SK-N-MC (cell line): ENCODE measurements at regions not wholly inside any gene's neighbourhood (a gene's known extent, or its start where the extent isn't known, plus 50 kb on each side); places are given as distances from the start of the nearest gene placed in this dataset.

ENCODE experiments used
- DNase-seq: peaks from one replicate; pipeline ENCODE4 v3.0.0-alpha.2; 2011; ENCODE audit warnings: low read depth, low spot score
- H3K27ac ChIP-seq: fragments of 200-600 bp; sonication (generic); 2 replicates; pipeline ENCODE4 v1.5.1; 2016; ENCODE audit warnings: mixed run types
- H3K36me3 ChIP-seq: fragments of 200-600 bp; sonication (generic); 2 replicates; pipeline ENCODE4 v1.6.1; 2017; ENCODE audit warnings: antibody characterized with exemption, low read length, mixed read lengths; ENCODE audit not compliant: insufficient read depth
- H3K4me3 ChIP-seq: fragments of 200-600 bp; sonication (generic); 2 replicates; pipeline ENCODE4 v1.5.1; 2016
- H3K9ac ChIP-seq: fragments of 200-600 bp; sonication (generic); 2 replicates; pipeline ENCODE4 v1.8.0; 2017; ENCODE audit warnings: mixed run types, mixed read lengths; ENCODE audit not compliant: insufficient read length
- H3K9me3 ChIP-seq: fragments of 200-600 bp; sonication (generic); 2 replicates; pipeline ENCODE4 v1.6.1; 2017; ENCODE audit warnings: low read depth, mild to moderate bottlenecking, antibody characterized with exemption, low read length, moderate library complexity, mixed read lengths
- EZH2 ChIP-seq: fragments of 200-600 bp; sonication (generic); IDR thresholded peaks from one replicate; pipeline ENCODE4 v1.6.1; 2017; ENCODE audit warnings: antibody characterized with exemption
- FOXP2 ChIP-seq: optimal IDR thresholded peaks from 2 replicates; pipeline ENCODE3; 2011; ENCODE audit warnings: mild to moderate bottlenecking, moderate library complexity; ENCODE audit not compliant: insufficient read depth; ENCODE audit errors: extremely low read length, control extremely low read depth
- POLR2AphosphoS5 ChIP-seq: IDR thresholded peaks from 2 replicates; pipeline ENCODE4 v1.6.1; 2012; ENCODE audit warnings: mild to moderate bottlenecking, low read depth, low read length, borderline replicate concordance

- TF ChIP-seq EZH2: no peak
- TF ChIP-seq POLR2AphosphoS5: no peak
- no peak for TF ChIP-seq FOXP2
- H3K9ac ChIP-seq: no peak overlapping the region
- H3K4me3 ChIP-seq: no peak overlapping the region
- no peaks in the 10 kb centered on the region for H3K9me3 ChIP-seq
- DNase-seq: no peak
- H3K36me3 ChIP-seq: no peaks in the 10 kb centered on the region
- no peak overlapping the region for H3K27ac ChIP-seq
Observed at GRCh38 chr13:99037756-99038155, 59.9 kb upstream of the DOCK9 start.

DNA sequence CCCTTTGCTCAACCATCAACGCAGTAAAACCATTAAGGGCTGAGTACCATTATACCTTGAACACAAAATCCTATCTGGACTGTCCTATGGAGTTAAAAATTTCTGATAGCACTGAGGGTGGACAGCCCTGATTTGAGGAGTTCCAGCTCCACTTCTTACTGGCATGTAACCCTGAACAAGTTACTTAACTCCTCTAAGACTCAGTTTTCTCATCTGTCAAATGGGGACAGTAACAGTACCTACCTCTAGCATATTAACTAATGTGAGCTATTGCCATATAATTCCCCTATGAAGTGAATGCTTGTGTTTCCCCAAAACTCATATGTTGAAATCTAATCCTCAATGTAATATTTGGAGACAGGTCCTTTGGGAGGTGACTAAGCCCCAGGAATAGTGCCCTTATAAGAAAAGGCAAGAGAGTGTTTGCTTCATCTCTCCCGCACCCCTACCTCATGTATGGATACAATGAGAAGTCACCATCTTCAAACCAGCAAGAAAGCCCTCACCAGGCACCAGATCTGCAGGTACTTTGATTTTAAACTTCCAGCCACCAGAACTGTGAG, 61.9 kb upstream of the DOCK9 start:
- H3K36me3 ChIP-seq: no peaks in the 10 kb centered on the region
- H3K9ac ChIP-seq: no peak overlapping the region
- DNase-seq: no peak
- no peaks in the 10 kb centered on the region for H3K9me3 ChIP-seq
- TF ChIP-seq FOXP2: no peak
- TF ChIP-seq EZH2: no peak
- TF ChIP-seq POLR2AphosphoS5: no peak
- H3K4me3 ChIP-seq: no peak overlapping the region
- H3K27ac ChIP-seq: no peak overlapping the region

GRCh38 chr13:99040536-99041131, 62.8 kb upstream of the DOCK9 start:
- no peak for TF ChIP-seq FOXP2
- TF ChIP-seq POLR2AphosphoS5: no peak
- TF ChIP-seq EZH2: no peak
- no peak overlapping the region for H3K4me3 ChIP-seq
- H3K9ac ChIP-seq: no peak overlapping the region
- no peak for DNase-seq
- no peaks in the 10 kb centered on the region for H3K9me3 ChIP-seq
- no peak overlapping the region for H3K27ac ChIP-seq
- no peaks in the 10 kb centered on the region for H3K36me3 ChIP-seq

- H3K27ac ChIP-seq: no peak overlapping the region
- no peak for TF ChIP-seq POLR2AphosphoS5
- TF ChIP-seq FOXP2: no peak
- no peak for TF ChIP-seq EZH2
- no peak for DNase-seq
- no peak overlapping the region for H3K4me3 ChIP-seq
- H3K9ac ChIP-seq: no peak overlapping the region
- H3K36me3 ChIP-seq: no peaks in the 10 kb centered on the region
- H3K9me3 ChIP-seq: no peaks in the 10 kb centered on the region
Observed at GRCh38 chr13:99041337-99041736, 63.5 kb upstream of the DOCK9 start.

- Histone ChIP-seq H3K9ac (no peak overlapping the region), H3K36me3 (no peaks in the 10 kb centered on the region), H3K27ac (no peak overlapping the region), H3K9me3 (no peaks in the 10 kb centered on the region), H3K4me3 (no peak overlapping the region)
- TF ChIP-seq EZH2: no peak
- no peak for TF ChIP-seq FOXP2
- no peak for TF ChIP-seq POLR2AphosphoS5
- no peak for DNase-seq
Observed at GRCh38 chr13:99041788-99042187, 63.9 kb upstream of the DOCK9 start.

- H3K27ac ChIP-seq: no peak overlapping the region
- H3K36me3 ChIP-seq: no peaks in the 10 kb centered on the region
- TF ChIP-seq POLR2AphosphoS5 (no peak), FOXP2 (no peak), EZH2 (no peak)
- no peak overlapping the region for H3K9ac ChIP-seq
- DNase-seq: no peak
- no peaks in the 10 kb centered on the region for H3K9me3 ChIP-seq
- H3K4me3 ChIP-seq: no peak overlapping the region
Observed at GRCh38 chr13:99042521-99043250, 64.8 kb upstream of the DOCK9 start.

- DNase-seq: no peak
- Histone ChIP-seq H3K9me3 (no peaks in the 10 kb centered on the region), H3K4me3 (no peak overlapping the region), H3K9ac (no peak overlapping the region), H3K36me3 (no peaks in the 10 kb centered on the region), H3K27ac (no peak overlapping the region)
- TF ChIP-seq POLR2AphosphoS5 (no peak), FOXP2 (no peak), EZH2 (no peak)
Observed at GRCh38 chr13:99043831-99044231, 66.0 kb upstream of the DOCK9 start.

DNA sequence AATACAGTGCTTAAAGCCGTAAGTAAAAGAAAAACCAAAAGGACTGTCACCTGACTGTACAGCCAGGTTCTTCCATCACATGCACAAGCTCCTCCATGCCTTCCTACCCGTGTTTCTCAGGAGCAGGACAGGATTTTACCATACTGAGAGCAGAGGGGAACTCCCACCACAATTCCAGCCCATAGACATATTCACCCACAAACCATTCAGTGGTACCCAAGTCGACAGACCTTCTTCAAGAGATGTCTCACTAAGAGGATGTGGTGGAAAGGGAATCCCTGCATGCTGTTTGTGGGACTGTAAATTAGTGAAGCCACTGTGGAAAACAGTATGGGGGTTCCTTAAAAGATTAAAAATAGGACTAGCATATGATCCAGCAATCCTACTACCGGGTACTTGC, 66.9 kb upstream of the DOCK9 start:
- Histone ChIP-seq H3K9me3 (no peaks in the 10 kb centered on the region), H3K4me3 (no peak overlapping the region), H3K36me3 (no peaks in the 10 kb centered on the region), H3K9ac (no peak overlapping the region), H3K27ac (no peak overlapping the region)
- DNase-seq: no peak
- TF ChIP-seq EZH2 (no peak), POLR2AphosphoS5 (no peak)
